HG02884 (cell line): ENCODE measurements at regions not wholly inside any gene's neighbourhood (a gene's known extent, or its start where the extent isn't known, plus 50 kb on each side); places are given as distances from the start of the nearest gene placed in this dataset.

Experiments
- ATAC-seq: cut with Tn5 transposase; IDR thresholded peaks from one replicate; pipeline ENCODE4 v1.9.1; 2021; ENCODE audit warnings: mild to moderate bottlenecking, moderate library complexity; ENCODE audit not compliant: unreplicated experiment

GRCh38 chr10:78405231-78405630, 371.6 kb downstream of the RPS24 start:
- ATAC-seq = no peak

GRCh38 chr10:78405736-78406135, 372.1 kb downstream of the RPS24 start:
- no peak for ATAC-seq

- ATAC-seq = no peak
Observed at GRCh38 chr10:78406648-78407008, 373.0 kb downstream of the RPS24 start.

- ATAC-seq = peak; percentile 55
Observed at GRCh38 chr10:78407009-78407711, 373.5 kb downstream of the RPS24 start.

GRCh38 chr10:78407966-78408365, 374.3 kb downstream of the RPS24 start:
- ATAC-seq = no peak

- ATAC-seq = no peak
Observed at GRCh38 chr10:78408671-78409472, 375.2 kb downstream of the RPS24 start.

- ATAC-seq = no peak
Observed at GRCh38 chr10:78410046-78410965, 376.6 kb downstream of the RPS24 start.

- ATAC-seq = no peak
Observed at GRCh38 chr10:78411716-78412115, 378.1 kb downstream of the RPS24 start.

GRCh38 chr10:78412605-78413004, 378.9 kb downstream of the RPS24 start:
- ATAC-seq = no peak

GRCh38 chr10:78413076-78414055, 379.7 kb downstream of the RPS24 start:
- no peak for ATAC-seq

GRCh38 chr10:78414380-78414779, 380.7 kb downstream of the RPS24 start:
- no peak for ATAC-seq

- no peak for ATAC-seq
Observed at GRCh38 chr10:78415111-78415510, 381.4 kb downstream of the RPS24 start.

GRCh38 chr10:78416031-78417011, 382.7 kb downstream of the RPS24 start:
- no peak for ATAC-seq

GRCh38 chr10:78417425-78418370, 384.0 kb downstream of the RPS24 start:
- no peak for ATAC-seq

- ATAC-seq = no peak
Observed at GRCh38 chr10:78419481-78420265, 386.0 kb downstream of the RPS24 start.

- ATAC-seq = no peak
Observed at GRCh38 chr10:78420946-78421735, 387.5 kb downstream of the RPS24 start.
